H1 (cell line): ENCODE measurements at regions not wholly inside any gene's neighbourhood (a gene's known extent, or its start where the extent isn't known, plus 50 kb on each side); places are given as distances from the start of the nearest gene placed in this dataset.

Experiments
- CTCF ChIA-PET: fragments of 300-600 bp; sonication (Branson Sonifier 250); formaldehyde crosslinking; loops from one replicate; lab custom pipeline; 2021; ENCODE audit not compliant: partially characterized antibody; lab: Charles Lee
- POLR2A ChIA-PET: fragments of 300-600 bp; sonication (Branson Sonifier 250); formaldehyde crosslinking; loops from one replicate; lab custom pipeline; 2021; ENCODE audit warnings: inconsistent platforms; ENCODE audit not compliant: partially characterized antibody; lab: Charles Lee
- DNase-seq, 2 experiments: peaks; one replicate each; pipeline versions ENCODE4 v3.0.0 to v3.0.0-alpha.2; 2010 to 2022; ENCODE audit warnings: low spot score in 2 of 2, low read depth in 1 of 2, mixed read lengths in 1 of 2
- FAIRE-seq: peaks from 2 replicates; lab custom pipeline; 2011; peaks lifted over from hg19 to GRCh38; lab: Jason Lieb, UNC
- H2AFZ ChIP-seq: 2 replicates; pipeline ENCODE4 v1.8.1; 2012; ENCODE audit warnings: low read length, inconsistent platforms
- H2AK5ac ChIP-seq: 2 replicates; pipeline ENCODE4 v1.6.1; 2013; ENCODE audit warnings: low read depth, low read length
- H2BK120ac ChIP-seq: replicated peaks from 2 replicates; pipeline ENCODE3; 2013; ENCODE audit warnings: low read depth, low read length, inconsistent platforms
- H2BK12ac ChIP-seq: 2 replicates; pipeline ENCODE4 v1.6.1; 2013; ENCODE audit warnings: low read depth, low read length
- H2BK15ac ChIP-seq: 2 replicates; pipeline ENCODE4 v1.6.1; 2013; ENCODE audit warnings: low read length
- H2BK20ac ChIP-seq: 2 replicates; pipeline ENCODE4 v1.6.1; 2013; ENCODE audit warnings: low read length
- H2BK5ac ChIP-seq: 2 replicates; pipeline ENCODE4 v1.6.1; 2013; ENCODE audit warnings: low read depth, low read length
- H3K14ac ChIP-seq: 2 replicates; pipeline ENCODE4 v1.6.1; 2013; ENCODE audit warnings: inconsistent platforms; ENCODE audit not compliant: insufficient read length
- H3K18ac ChIP-seq: 2 replicates; pipeline ENCODE4 v1.6.1; 2013; ENCODE audit warnings: low read length; ENCODE audit errors: extremely low read depth
- H3K23ac ChIP-seq: 2 replicates; pipeline ENCODE4 v1.6.1; 2013; ENCODE audit warnings: inconsistent platforms; ENCODE audit not compliant: insufficient read length
- H3K23me2 ChIP-seq: 2 replicates; pipeline ENCODE4 v1.6.1; 2013; ENCODE audit warnings: low read depth, low read length
- H3K27ac ChIP-seq: 2 replicates; pipeline ENCODE4 v1.6.1; 2011; ENCODE audit warnings: low read depth, low read length, inconsistent platforms
- H3K27me3 ChIP-seq, 4 experiments: replicated peaks in 1 of 4; 1 replicate in 1 of 4; 2 replicates in 3 of 4; pipeline versions ENCODE4 v1.6.1 to v1.8.1; 2011 to 2013; ENCODE audit warnings: low read length in 3 of 4, mild to moderate bottlenecking in 3 of 4, inconsistent platforms in 2 of 4, mixed read lengths in 2 of 4, moderate library complexity in 1 of 4; ENCODE audit not compliant: control insufficient read depth in 3 of 4, insufficient read depth in 3 of 4; ENCODE audit errors: extremely low read depth in 1 of 4
- H3K36me3 ChIP-seq, 4 experiments: 2 replicates each; pipeline versions ENCODE4 v1.6.1 to v1.8.1; 2011 to 2013; ENCODE audit warnings: mild to moderate bottlenecking in 4 of 4, low read length in 3 of 4, moderate library complexity in 2 of 4, control low read depth in 1 of 4, inconsistent platforms in 1 of 4; ENCODE audit not compliant: insufficient read depth in 4 of 4, control insufficient read depth in 2 of 4
- H3K4ac ChIP-seq: replicated peaks from 2 replicates; pipeline ENCODE3; 2013; ENCODE audit warnings: low read length, low read depth, mixed read lengths, inconsistent platforms; ENCODE audit not compliant: insufficient read length
- H3K4me1 ChIP-seq, 4 experiments: replicated peaks in 1 of 4; 1 replicate in 1 of 4; 2 replicates in 3 of 4; pipeline versions ENCODE4 v1.6.1 to v1.8.1; 2011 to 2013; ENCODE audit warnings: low read length in 3 of 4, inconsistent platforms in 2 of 4, mixed read lengths in 1 of 4; ENCODE audit not compliant: insufficient read depth in 4 of 4, control insufficient read depth in 3 of 4
- H3K4me2 ChIP-seq, 2 experiments: 2 replicates each; pipeline versions ENCODE4 v1.6.1 to v1.8.1; 2011 to 2013; ENCODE audit warnings: low read depth in 2 of 2, low read length in 2 of 2, control low read depth in 1 of 2, inconsistent platforms in 1 of 2, mild to moderate bottlenecking in 1 of 2; ENCODE audit not compliant: insufficient read depth in 1 of 2
- H3K4me3 ChIP-seq, 4 experiments: fragments of 200-600, 300-600 bp in 1 of 4; sonication (generic), shearing (Covaris generic), sonication (Bioruptor Twin) in 1 of 4; 2 replicates each; pipeline versions ENCODE4 v1.5.1 to v1.8.1; 2011 to 2016; ENCODE audit warnings: low read length in 4 of 4, low read depth in 3 of 4, control low read depth in 2 of 4, inconsistent platforms in 2 of 4, mild to moderate bottlenecking in 2 of 4, mixed read lengths in 1 of 4, moderate library complexity in 1 of 4; ENCODE audit not compliant: insufficient read depth in 2 of 4; ENCODE audit errors: extremely low read depth in 1 of 4
- H3K56ac ChIP-seq: replicated peaks from 2 replicates; pipeline ENCODE3; 2013; ENCODE audit warnings: low read depth, mild to moderate bottlenecking, mixed read lengths, low read length, inconsistent platforms; ENCODE audit not compliant: insufficient read length
- H3K79me1 ChIP-seq: 2 replicates; pipeline ENCODE4 v1.6.1; 2013; ENCODE audit warnings: low read depth, low read length, control low read depth
- H3K79me2 ChIP-seq, 2 experiments: 2 replicates each; pipeline versions ENCODE4 v1.6.1 to v1.8.1; 2012 to 2013; ENCODE audit warnings: low read length in 2 of 2, mild to moderate bottlenecking in 2 of 2, inconsistent platforms in 1 of 2; ENCODE audit not compliant: insufficient read depth in 2 of 2, control insufficient read depth in 1 of 2
- H3K9ac ChIP-seq, 4 experiments: replicated peaks in 1 of 4; 1 replicate in 1 of 4; 2 replicates in 3 of 4; pipeline versions ENCODE4 v1.6.1 to v1.8.1; 2011 to 2013; ENCODE audit warnings: low read depth in 3 of 4, low read length in 3 of 4, control low read depth in 2 of 4, mild to moderate bottlenecking in 2 of 4, moderate library complexity in 2 of 4, inconsistent platforms in 1 of 4; ENCODE audit errors: extremely low read depth in 1 of 4
- H3K9me3 ChIP-seq, 2 experiments: 2 replicates each; pipeline versions ENCODE4 v1.6.1 to v1.8.1; 2012 to 2013; ENCODE audit warnings: mild to moderate bottlenecking in 2 of 2, moderate library complexity in 2 of 2, control low read depth in 1 of 2, inconsistent platforms in 1 of 2, low read depth in 1 of 2, low read length in 1 of 2, mixed read lengths in 1 of 2; ENCODE audit not compliant: insufficient read depth in 2 of 2
- H4K20me1 ChIP-seq, 2 experiments: replicated peaks in 1 of 2; 2 replicates each; pipeline versions ENCODE3 to v1.8.1; 2011 to 2013; ENCODE audit warnings: inconsistent platforms in 2 of 2, low read length in 2 of 2, mild to moderate bottlenecking in 1 of 2; ENCODE audit not compliant: insufficient read depth in 2 of 2, control insufficient read depth in 1 of 2
- H4K5ac ChIP-seq: 2 replicates; pipeline ENCODE4 v1.6.1; 2013; ENCODE audit warnings: low read length, low read depth, mixed read lengths, inconsistent platforms; ENCODE audit not compliant: insufficient read length
- H4K8ac ChIP-seq: 2 replicates; pipeline ENCODE4 v1.8.0; 2013; ENCODE audit warnings: mild to moderate bottlenecking, moderate library complexity, low read length, inconsistent platforms; ENCODE audit not compliant: insufficient read depth; ENCODE audit errors: extremely low read depth
- H4K91ac ChIP-seq: replicated peaks from 2 replicates; pipeline ENCODE3; 2013; ENCODE audit warnings: low read length, mixed read lengths, inconsistent platforms; ENCODE audit not compliant: insufficient read length
- NANOG ChIP-seq: IDR thresholded peaks from 2 replicates; pipeline ENCODE4 v1.6.1; 2011; ENCODE audit warnings: low read length, low read depth, mild to moderate bottlenecking, inconsistent platforms; ENCODE audit not compliant: insufficient read depth, poor library complexity, severe bottlenecking
- RFX5 ChIP-seq: IDR thresholded peaks from 2 replicates; pipeline ENCODE4 v1.6.1; 2011; ENCODE audit warnings: low read depth, low read length, improper control_type of control experiment, borderline replicate concordance
- SAP30 ChIP-seq: fragments of 300-600 bp; sonication (generic); IDR thresholded peaks from 2 replicates; pipeline ENCODE4 v1.7.1; 2012; ENCODE audit warnings: low read length, moderate library complexity, mild to moderate bottlenecking, inconsistent platforms; ENCODE audit not compliant: insufficient read depth, insufficient replicate concordance
- TCF12 ChIP-seq: IDR thresholded peaks from 2 replicates; pipeline ENCODE4 v1.6.1; 2011; ENCODE audit warnings: low read depth, mild to moderate bottlenecking, low read length
- WGBS, 2 experiments: shearing (Covaris generic) in 1 of 2; methylation state at CpG; one replicate each; pipeline versions ENCODE4 v1.1.6 to v1.1.7; 2013 to 2015; ENCODE audit warnings: low lambda C conversion rate in 2 of 2, mixed read lengths in 2 of 2, inconsistent platforms in 1 of 2, low coverage in 1 of 2, missing lambda C conversion rate in 1 of 2; ENCODE audit not compliant: insufficient replicate concordance in 2 of 2, insufficient coverage in 1 of 2, insufficient read length in 1 of 2; ENCODE audit errors: extremely low coverage in 1 of 2, missing lambda C conversion rate in 1 of 2; 5-methylcytosine and 5-hydroxymethylcytosine counted together

- POLR2A ChIA-PET = no interaction called here
- Histone ChIP-seq H3K56ac (no peak overlapping the region), H3K9me3 (peaks cover 3 to 6% of the 10 kb centered on the region in 2 experiments; a peak in 2 of 4 replicates), H2BK12ac (no peak overlapping the region), H3K4me1 (no peaks in the 10 kb centered on the region), H3K79me2 (no peaks in the 10 kb centered on the region), H4K8ac (no peak overlapping the region), H2AK5ac (no peak overlapping the region), H2BK5ac (no peak overlapping the region), H3K4me3 (no peak overlapping the region), H4K20me1 (no peaks in the 10 kb centered on the region), H2AFZ (no peak overlapping the region), H3K27ac (no peak overlapping the region), H3K23ac (no peak overlapping the region), H3K79me1 (no peaks in the 10 kb centered on the region), H2BK15ac (no peak overlapping the region), H3K14ac (no peak overlapping the region), H4K5ac (no peak overlapping the region), H3K23me2 (no peaks in the 10 kb centered on the region), H2BK20ac (no peak overlapping the region), H3K18ac (no peak overlapping the region), H3K36me3 (no peaks in the 10 kb centered on the region), H3K4me2 (no peak overlapping the region), H3K4ac (no peak overlapping the region), H3K9ac (no peak overlapping the region), H3K27me3 (no peaks in the 10 kb centered on the region), H2BK120ac (no peak overlapping the region), H4K91ac (no peak overlapping the region)
- TF ChIP-seq NANOG = no peak
- TF ChIP-seq RFX5 = no peak
- no peak for TF ChIP-seq SAP30
- TF ChIP-seq TCF12 = no peak
- no peak for DNase-seq
- no peak for FAIRE-seq
- WGBS, 2 experiments = 92% methylated on average over 5 of the region's 5 CpGs; no CpG with 5 or more reads in 1 of the 2 experiments
- CTCF ChIA-PET = no interaction called here
Measured at GRCh38 chr10:85138046-85138445, 809.7 kb downstream of the CCSER2 start.
